ENCODE measurements at regions not wholly inside any gene's neighbourhood (a gene's known extent, or its start where the extent isn't known, plus 50 kb on each side); places are given as distances from the start of the nearest gene placed in this dataset.

GRCh38 chr5:68823301-68823700 is 270.5 kb upstream of the SLC30A5 start:
- Histone ChIP-seq H3K36me3 (ENCODE audit: control insufficient read depth in 2 of 3, insufficient read depth in 3 of 3, low read length in 3 of 3) (no peaks in the 10 kb centered on the region), H3K4me3 (ENCODE audit: low read length in 3 of 3) (no peak overlapping the region), H3K9me3 (ENCODE audit: control insufficient read depth in 2 of 3, insufficient read depth in 1 of 3, low read length in 3 of 3) (no peaks in the 10 kb centered on the region), H3K4me1 (ENCODE audit: control insufficient read depth in 2 of 3, insufficient read depth in 2 of 3, low read depth in 1 of 3, low read length in 3 of 3) (peaks cover 0 to 2% (median 0%) of the 10 kb centered on the region in 3 donors), H3K9ac (ENCODE audit: low read length in 3 of 3) (no peak overlapping the region), H3K27ac (ENCODE audit: low read depth in 2 of 2, low read length in 2 of 2) (no peak overlapping the region), H3K27me3 (ENCODE audit: control insufficient read depth, insufficient read depth, low read length) (no peaks in the 10 kb centered on the region)
- intact Hi-C loops (cut with DNase I) = no loop called here
- no peak for FAIRE-seq
- TF ChIP-seq CTCF (IDR thresholded peaks at IDR 0.05; ENCODE audit: borderline replicate concordance, extremely low read depth, insufficient read depth) = no peak
- no peak for DNase-seq

- TF ChIP-seq CTCF (IDR thresholded peaks at IDR 0.05; ENCODE audit: borderline replicate concordance, extremely low read depth, insufficient read depth) = no peak
- H3K9ac ChIP-seq (ENCODE audit: low read length in 3 of 3) = no peak overlapping the region
- H3K36me3 ChIP-seq (ENCODE audit: control insufficient read depth in 2 of 3, insufficient read depth in 3 of 3, low read length in 3 of 3) = no peaks in the 10 kb centered on the region
- no peak overlapping the region for H3K27ac ChIP-seq (ENCODE audit: low read depth in 2 of 2, low read length in 2 of 2)
- intact Hi-C loops (cut with DNase I) = no loop called here
- H3K9me3 ChIP-seq (ENCODE audit: control insufficient read depth in 2 of 3, insufficient read depth in 1 of 3, low read length in 3 of 3) = no peaks in the 10 kb centered on the region
- no peaks in the 10 kb centered on the region for H3K4me1 ChIP-seq (ENCODE audit: control insufficient read depth in 2 of 3, insufficient read depth in 2 of 3, low read depth in 1 of 3, low read length in 3 of 3)
- FAIRE-seq = no peak
- H3K4me3 ChIP-seq (ENCODE audit: low read length in 3 of 3) = no peak overlapping the region
- no peaks in the 10 kb centered on the region for H3K27me3 ChIP-seq (ENCODE audit: control insufficient read depth, insufficient read depth, low read length)
- no peak for DNase-seq
Observed at GRCh38 chr5:68830377-68830898, 263.4 kb upstream of the SLC30A5 start.

GRCh38 chr5:68834491-68834981 is 259.3 kb upstream of the SLC30A5 start:
- Histone ChIP-seq H3K27ac (ENCODE audit: low read depth in 2 of 2, low read length in 2 of 2) (no peak overlapping the region), H3K4me3 (ENCODE audit: low read length in 3 of 3) (no peak overlapping the region), H3K36me3 (ENCODE audit: control insufficient read depth in 2 of 3, insufficient read depth in 3 of 3, low read length in 3 of 3) (no peaks in the 10 kb centered on the region), H3K27me3 (ENCODE audit: control insufficient read depth, insufficient read depth, low read length) (no peaks in the 10 kb centered on the region), H3K9me3 (ENCODE audit: control insufficient read depth in 2 of 3, insufficient read depth in 1 of 3, low read length in 3 of 3) (no peaks in the 10 kb centered on the region), H3K4me1 (ENCODE audit: control insufficient read depth in 2 of 3, insufficient read depth in 2 of 3, low read depth in 1 of 3, low read length in 3 of 3) (no peaks in the 10 kb centered on the region), H3K9ac (ENCODE audit: low read length in 3 of 3) (no peak overlapping the region)
- FAIRE-seq = no peak
- no peak for TF ChIP-seq CTCF (IDR thresholded peaks at IDR 0.05; ENCODE audit: borderline replicate concordance, extremely low read depth, insufficient read depth)
- no peak for DNase-seq
- intact Hi-C loops (cut with DNase I) = no loop called here

Measured in kidney (tissue), 13 donors.